Activated CD4-positive, alpha-beta T cell treated with anti-CD3 and anti-CD28 coated beads, Interleukin-2, Interleukin-6, amounts not matched to agents 100 ng/mL and 50 ng/mL, durations not matched to agents 16 hours and 8 hours (primary cell): ENCODE measurements at regions not wholly inside any gene's neighbourhood (a gene's known extent, or its start where the extent isn't known, plus 50 kb on each side); places are given as distances from the start of the nearest gene placed in this dataset.
"Not testable (repeated sequence)": the region's sequence is repeated elsewhere in the genome, so short reads cannot be mapped to it uniquely, and the experiment has no call there.

ENCODE experiments used
- DNase-seq: peaks from one replicate; pipeline ENCODE4 v3.0.0-alpha.2; 2020

GRCh38 chr12:126418400-126418799 lies 1353.2 kb downstream of the AACS start:
- DNase-seq = no peak

- DNase-seq = no peak
Observed at GRCh38 chr12:126419131-126419530, 1353.9 kb downstream of the AACS start.

GRCh38 chr12:126424696-126425095 lies 1359.5 kb downstream of the AACS start:
- no peak for DNase-seq

DNA sequence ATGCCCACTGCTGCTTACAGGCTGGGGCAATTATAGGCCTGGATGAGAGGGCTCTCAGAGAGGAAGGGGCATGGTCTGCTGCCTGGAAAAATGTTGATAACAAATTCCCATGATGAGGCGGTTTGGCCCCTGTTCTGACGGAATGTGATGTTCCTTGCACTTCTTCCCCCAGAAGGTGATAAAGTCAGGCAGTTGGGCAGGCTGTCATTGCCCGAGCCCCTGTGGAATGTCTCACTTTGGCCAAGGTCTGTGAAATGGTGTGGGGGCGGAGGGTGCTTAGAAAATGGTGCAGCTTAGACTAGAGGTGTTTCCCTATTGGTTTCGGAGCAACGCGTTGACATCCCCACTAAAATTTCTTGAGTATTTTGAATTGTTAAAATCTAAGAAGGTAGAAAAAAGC lies 1360.0 kb downstream of the AACS start:
- DNase-seq = no peak

DNA sequence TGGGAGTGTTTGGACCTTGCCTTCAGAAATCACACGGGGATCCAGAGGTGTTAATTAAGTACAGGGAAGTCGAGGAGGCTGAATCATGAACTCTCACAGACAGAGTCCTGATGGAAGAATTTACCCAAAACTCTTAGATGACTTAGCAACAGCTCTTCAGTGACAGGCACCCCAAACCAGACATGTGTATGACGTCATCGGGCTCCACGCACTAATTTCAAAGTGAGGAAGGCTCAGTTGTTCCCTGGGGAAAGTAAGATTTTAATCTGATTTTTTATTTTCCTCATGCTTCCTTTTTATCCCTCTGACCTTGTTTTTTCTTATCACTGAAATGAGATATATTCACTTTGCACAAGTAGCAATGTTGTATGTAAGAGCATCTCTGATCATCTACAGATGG lies 1363.5 kb downstream of the AACS start:
- DNase-seq = no peak

GRCh38 chr12:126430921-126431320 lies 1365.7 kb downstream of the AACS start:
- DNase-seq = no peak

- DNase-seq = no peak
Observed at GRCh38 chr12:126431767-126432166, 1366.5 kb downstream of the AACS start.

DNA sequence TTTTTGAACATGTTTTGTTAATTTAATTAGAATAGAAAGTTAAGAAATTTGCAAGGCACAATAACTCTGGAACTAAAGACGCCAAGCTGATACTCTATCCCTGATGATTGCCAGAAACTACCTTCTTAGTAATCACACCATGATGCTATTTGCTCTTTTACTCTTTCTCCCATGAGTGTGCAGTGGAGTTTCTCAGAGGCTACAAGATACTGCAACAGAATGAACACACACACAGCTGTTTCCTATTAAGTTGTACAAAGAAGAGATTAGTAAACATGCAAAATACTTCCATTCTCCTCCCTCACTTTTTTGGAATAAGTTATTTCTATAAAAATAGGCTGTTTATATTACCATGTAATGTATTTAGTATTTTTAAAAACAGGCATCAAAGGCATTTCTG lies 1367.5 kb downstream of the AACS start:
- DNase-seq = no peak

DNA sequence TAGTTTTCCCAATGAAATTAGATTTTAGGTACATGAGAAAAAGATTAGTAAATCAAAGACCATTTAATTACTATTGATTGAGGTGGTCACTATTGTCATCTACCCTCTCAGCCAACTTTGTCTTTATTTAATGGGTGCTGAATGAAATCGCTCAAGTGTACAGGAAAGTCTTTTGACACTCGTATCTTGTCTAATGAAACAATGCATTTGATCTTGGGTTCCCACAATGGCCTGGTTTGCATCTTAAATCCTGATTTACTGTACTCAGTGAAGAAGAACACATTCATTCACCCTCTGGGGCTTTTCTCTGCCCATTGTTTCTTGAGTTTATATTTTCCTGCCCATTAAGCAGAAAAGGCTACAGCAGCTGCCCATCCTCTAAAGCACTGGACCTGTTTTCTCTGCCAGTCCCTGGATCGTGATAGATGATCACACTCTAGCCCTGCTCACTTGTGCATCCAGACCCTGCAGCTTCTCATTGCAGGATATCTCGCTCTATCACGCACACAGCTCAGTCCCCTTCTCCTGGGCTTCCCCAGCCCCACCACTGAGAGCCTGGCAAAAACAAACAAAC lies 1369.3 kb downstream of the AACS start:
- DNase-seq = no peak

DNA sequence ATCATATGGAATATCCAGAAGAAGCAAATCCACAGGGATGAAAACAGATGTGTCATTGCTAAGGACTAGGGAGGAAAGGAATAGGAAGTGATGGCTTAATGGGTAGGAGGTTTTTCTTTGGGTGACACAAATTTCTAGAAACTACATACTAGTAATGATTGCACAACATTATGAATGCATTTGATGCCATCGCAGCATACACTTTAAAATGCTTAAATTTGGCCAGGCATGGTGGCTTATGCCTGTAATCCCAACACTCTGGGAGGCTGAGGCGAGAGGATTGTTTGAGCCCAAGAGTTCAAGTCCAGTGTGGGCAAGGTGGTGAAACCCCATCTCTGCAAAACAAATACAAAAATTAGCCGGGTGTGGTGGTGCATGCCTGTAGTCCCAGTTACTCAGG lies 1370.8 kb downstream of the AACS start:
- DNase-seq = no peak

- no peak for DNase-seq
Observed at GRCh38 chr12:126437934-126438333, 1372.7 kb downstream of the AACS start.

DNA sequence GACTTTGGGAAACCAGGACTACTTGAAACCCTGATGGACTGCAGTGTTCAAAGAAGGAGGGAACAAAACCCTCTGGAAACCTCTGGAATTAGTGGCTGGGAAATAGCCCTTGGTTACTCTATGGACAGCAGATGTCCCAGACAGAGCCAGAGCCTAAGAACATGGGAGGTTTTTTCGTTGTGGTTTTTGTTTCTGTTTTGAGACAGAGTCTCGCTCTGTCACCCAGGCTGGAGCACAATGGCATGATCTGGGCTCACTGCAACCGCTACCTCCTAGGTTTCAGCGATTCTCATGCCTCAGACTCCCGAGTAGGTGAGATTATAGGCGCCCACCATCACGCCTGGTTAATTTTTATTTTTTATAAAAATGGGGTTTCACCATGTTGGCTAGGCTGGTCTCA lies 1378.7 kb downstream of the AACS start:
- no peak for DNase-seq

DNA sequence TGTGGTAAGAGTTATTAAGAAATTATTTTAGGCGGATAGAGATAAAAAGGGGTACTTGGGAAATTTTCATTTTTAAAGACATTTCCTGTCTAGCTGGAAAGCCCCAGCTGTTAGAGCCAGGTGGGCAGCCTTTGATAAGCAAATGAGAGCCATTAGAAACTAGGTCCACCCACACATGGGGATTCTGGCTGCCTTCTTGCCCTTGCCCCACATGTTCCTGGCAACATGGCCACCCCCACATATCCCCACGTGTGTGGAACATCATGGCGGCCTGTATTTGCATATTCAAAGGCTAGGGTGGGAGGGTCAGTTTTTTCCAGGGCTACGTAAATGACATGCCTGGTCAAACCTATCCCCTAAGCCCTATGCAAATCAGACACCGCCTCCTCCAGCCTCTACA lies 1382.1 kb downstream of the AACS start:
- no peak for DNase-seq

- no peak for DNase-seq
Observed at GRCh38 chr12:126451809-126452208, 1386.6 kb downstream of the AACS start.

- DNase-seq = not testable (repeated sequence)
Observed at GRCh38 chr12:126452686-126453085, 1387.5 kb downstream of the AACS start.

DNA sequence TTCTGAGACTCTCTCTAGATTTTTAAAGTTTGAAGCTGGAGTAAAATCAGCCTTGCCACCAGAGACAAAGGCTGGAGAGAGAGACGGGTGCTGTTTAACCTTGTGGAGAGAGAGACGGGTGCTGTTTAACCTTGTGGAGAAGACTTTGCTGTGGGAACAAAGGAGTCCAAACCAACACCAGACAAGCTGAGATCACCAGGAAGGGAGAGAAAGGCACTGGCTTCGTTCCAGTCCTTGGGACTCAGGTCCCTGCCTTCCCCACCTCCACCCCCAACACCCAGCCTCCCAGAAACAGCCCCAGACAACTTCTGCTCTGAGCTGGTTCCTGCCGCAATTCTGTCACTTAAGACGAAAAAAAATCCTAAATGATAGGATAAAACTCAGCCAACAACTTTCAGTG lies 1389.3 kb downstream of the AACS start:
- no peak for DNase-seq

DNA sequence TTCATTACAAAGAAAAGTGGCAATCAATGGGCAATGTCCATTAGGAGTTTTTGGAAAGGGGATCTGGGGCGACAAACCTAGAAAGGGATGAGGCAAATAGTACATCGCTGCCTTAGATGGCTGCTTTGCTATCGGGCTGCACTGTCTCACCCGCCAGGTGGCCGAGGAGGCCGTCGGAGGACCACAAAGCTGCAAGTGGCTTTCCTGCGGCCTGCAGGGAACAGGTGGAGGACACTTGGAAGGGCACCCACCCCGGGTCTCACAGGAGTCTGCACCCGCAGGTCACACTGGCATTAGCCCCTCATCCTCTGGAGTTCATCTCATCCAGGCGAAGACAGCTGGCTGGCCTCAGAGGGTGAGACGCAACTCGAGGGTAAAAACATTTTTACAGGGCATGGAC lies 1392.5 kb downstream of the AACS start:
- DNase-seq = no peak

- DNase-seq = no peak
Observed at GRCh38 chr12:126464153-126464552, 1398.9 kb downstream of the AACS start.

- no peak for DNase-seq
Observed at GRCh38 chr12:126469211-126469610, 1404.0 kb downstream of the AACS start.

- no peak for DNase-seq
Observed at GRCh38 chr12:126474703-126475102, 1409.5 kb downstream of the AACS start.

DNA sequence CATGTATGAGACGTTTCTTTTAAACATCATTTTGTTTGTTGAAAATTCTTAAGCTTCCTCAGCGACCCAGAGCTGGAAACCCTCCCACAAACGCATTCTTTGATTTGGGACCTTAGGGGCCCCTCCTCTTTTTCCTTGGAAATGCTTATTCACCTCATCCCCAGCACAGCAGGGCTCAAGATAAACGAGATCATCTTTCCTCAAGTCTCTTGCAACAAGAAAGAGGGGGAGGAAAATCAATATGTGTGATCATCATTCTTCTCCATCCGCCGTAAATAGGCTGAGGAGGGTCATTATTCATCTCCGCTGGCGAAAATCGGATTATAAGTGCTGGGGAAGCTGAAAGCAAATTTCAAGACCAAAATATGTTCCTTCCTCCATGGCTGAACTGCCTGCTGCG lies 1415.2 kb downstream of the AACS start:
- no peak for DNase-seq

GRCh38 chr12:126481688-126482087 lies 1416.5 kb downstream of the AACS start:
- DNase-seq = no peak

GRCh38 chr12:126482238-126482889 lies 1417.1 kb downstream of the AACS start:
- no peak for DNase-seq

GRCh38 chr12:126483145-126484068 lies 1418.2 kb downstream of the AACS start:
- peak; percentile 32 for DNase-seq
